Neural cell (in vitro differentiated cells): ENCODE measurements at regions not wholly inside any gene's neighbourhood (a gene's known extent, or its start where the extent isn't known, plus 50 kb on each side); places are given as distances from the start of the nearest gene placed in this dataset.

ENCODE experiments used
- H2AFZ ChIP-seq: fragments of 200-600, 300-800 bp; sonication (generic), shearing (Covaris generic); 2 replicates; pipeline ENCODE4 v1.6.0; 2014; ENCODE audit warnings: low read depth, mild to moderate bottlenecking, antibody characterized with exemption, low read length, moderate library complexity
- H3F3A ChIP-seq: fragments of 200-600 bp; shearing (Covaris generic); 2 replicates; pipeline ENCODE4 v1.6.1; 2016; ENCODE audit warnings: mild to moderate bottlenecking, moderate library complexity, mixed read lengths, antibody characterized with exemption, low read length; ENCODE audit not compliant: insufficient read depth, poor library complexity, severe bottlenecking
- H3K27ac ChIP-seq: fragments of 200-600, 300-800 bp; sonication (generic), shearing (Covaris generic); 2 replicates; pipeline ENCODE4 v1.5.1; 2014; ENCODE audit warnings: mild to moderate bottlenecking, low read length, moderate library complexity
- H3K27me3 ChIP-seq: fragments of 300-800, 200-600 bp; sonication (generic), shearing (Covaris generic); 2 replicates; pipeline ENCODE4 v1.6.0; 2014; ENCODE audit warnings: mild to moderate bottlenecking, low read depth, low read length, moderate library complexity; ENCODE audit not compliant: insufficient read depth
- H3K36me3 ChIP-seq: fragments of 300-800, 200-600 bp; sonication (generic), shearing (Covaris generic); 2 replicates; pipeline ENCODE4 v1.5.1; 2014; ENCODE audit warnings: mild to moderate bottlenecking, antibody characterized with exemption, low read length, moderate library complexity; ENCODE audit not compliant: insufficient read depth
- H3K4me2 ChIP-seq: fragments of 300-800, 200-600 bp; sonication (generic), shearing (Covaris generic); 2 replicates; pipeline ENCODE4 v1.6.0; 2014; ENCODE audit warnings: mild to moderate bottlenecking, low read length
- H3K4me3 ChIP-seq: fragments of 300-800, 200-600 bp; sonication (generic), shearing (Covaris generic); 2 replicates; pipeline ENCODE4 v1.5.1; 2014; ENCODE audit warnings: mild to moderate bottlenecking, low read length, moderate library complexity
- H3K79me2 ChIP-seq: fragments of 200-600 bp; shearing (Covaris generic); replicated peaks from 2 replicates; pipeline ENCODE4 v1.6.0; 2014; ENCODE audit warnings: mild to moderate bottlenecking, low read length, moderate library complexity; ENCODE audit not compliant: insufficient read depth
- H3K9ac ChIP-seq: fragments of 300-800, 200-600 bp; sonication (generic), shearing (Covaris generic); 2 replicates; pipeline ENCODE4 v1.6.1; 2016; ENCODE audit warnings: mild to moderate bottlenecking, low read length, mixed read lengths
- H3K9me2 ChIP-seq: fragments of 200-600 bp; shearing (Covaris generic); 2 replicates; pipeline ENCODE4 v1.6.1; 2016; ENCODE audit warnings: mild to moderate bottlenecking, low read length, mixed read lengths; ENCODE audit not compliant: insufficient read depth
- H3K9me3 ChIP-seq: fragments of 200-600, 300-800 bp; sonication (generic), shearing (Covaris generic); 2 replicates; pipeline ENCODE4 v1.6.1; 2016; ENCODE audit warnings: mild to moderate bottlenecking, mixed run types, low read length, moderate library complexity, mixed read lengths
- H4K20me1 ChIP-seq: fragments of 200-600 bp; shearing (Covaris generic); 2 replicates; pipeline ENCODE4 v1.6.1; 2016; ENCODE audit warnings: mild to moderate bottlenecking, mixed run types; ENCODE audit not compliant: insufficient read depth
- EP300 ChIP-seq: fragments of 450-650 bp; conservative IDR thresholded peaks from 2 replicates; pipeline ENCODE4 v1.6.1; 2014; ENCODE audit warnings: antibody characterized with exemption, mild to moderate bottlenecking, moderate library complexity; ENCODE audit not compliant: poor library complexity, severe bottlenecking
- EZH2 ChIP-seq: fragments of 200-600, 300-800 bp; shearing (Covaris generic), sonication (generic); IDR thresholded peaks from 2 replicates; pipeline ENCODE4 v1.6.1; 2014; ENCODE audit warnings: antibody characterized with exemption, low read length, borderline replicate concordance, mild to moderate bottlenecking; ENCODE audit not compliant: insufficient read depth, poor library complexity, severe bottlenecking
- MXI1 ChIP-seq: fragments of 450-650 bp; conservative IDR thresholded peaks from 2 replicates; pipeline ENCODE4 v1.6.1; 2014; ENCODE audit warnings: antibody characterized with exemption, mild to moderate bottlenecking; ENCODE audit not compliant: poor library complexity, severe bottlenecking
- POLR2AphosphoS5 ChIP-seq: IDR thresholded peaks from 2 replicates; pipeline ENCODE4 v1.6.1; 2012
- RAD21 ChIP-seq: fragments of 450-650 bp; conservative IDR thresholded peaks from 2 replicates; pipeline ENCODE4 v1.6.1; 2014; ENCODE audit warnings: antibody characterized with exemption, mild to moderate bottlenecking, moderate library complexity
- SMC3 ChIP-seq: fragments of 450-650 bp; conservative IDR thresholded peaks from 2 replicates; pipeline ENCODE4 v1.6.1; 2014; ENCODE audit warnings: antibody characterized with exemption, mild to moderate bottlenecking, moderate library complexity; ENCODE audit not compliant: poor library complexity
- TAF1 ChIP-seq: IDR thresholded peaks from 2 replicates; pipeline ENCODE4 v1.6.1; 2012; ENCODE audit warnings: low read depth
- TF ChIP-seq, protein P1 (sequence below): IDR thresholded peaks from 2 replicates; pipeline ENCODE4 v1.6.1; 2012; ENCODE audit warnings: borderline replicate concordance
- TF ChIP-seq, protein P2 (sequence below): fragments of 450-650 bp; IDR thresholded peaks from 2 replicates; pipeline ENCODE4 v1.5.1; 2014; ENCODE audit warnings: antibody characterized with exemption, mild to moderate bottlenecking, moderate library complexity; ENCODE audit not compliant: poor library complexity, severe bottlenecking

DNA sequence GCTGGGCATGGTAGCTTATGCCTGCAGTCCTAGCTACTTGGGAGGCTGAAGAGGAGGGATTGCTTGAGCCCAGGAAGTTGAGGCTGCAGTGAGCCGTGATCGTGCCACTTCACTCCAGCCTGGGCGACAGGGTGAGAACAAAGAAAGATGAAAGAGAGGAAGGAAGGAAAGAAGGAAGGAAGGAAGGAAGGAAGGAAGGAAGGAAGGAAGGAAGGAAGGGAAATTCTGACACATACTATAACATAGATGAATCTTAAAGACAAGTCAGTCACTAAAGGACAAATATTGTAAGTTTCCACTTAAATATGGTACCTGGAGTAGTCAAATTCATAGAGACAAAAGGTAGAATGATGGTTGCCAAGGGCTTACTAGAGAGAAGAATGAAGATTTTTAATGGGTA, 108.0 kb upstream of the CACHD1 start:
- Histone ChIP-seq H3K36me3 (no peaks in the 10 kb centered on the region), H4K20me1 (no peaks in the 10 kb centered on the region), H3K9me2 (no peaks in the 10 kb centered on the region), H3K4me2 (no peak overlapping the region), H3K9me3 (no peaks in the 10 kb centered on the region), H3K9ac (no peak overlapping the region), H3K79me2 (no peaks in the 10 kb centered on the region), H2AFZ (no peak overlapping the region), H3K27me3 (no peaks in the 10 kb centered on the region), H3K4me3 (no peak overlapping the region), H3K27ac (no peak overlapping the region), H3F3A (no peaks in the 10 kb centered on the region)
- TF ChIP-seq EZH2 (no peak), SMC3 (no peak), POLR2AphosphoS5 (no peak), EP300 (no peak), TAF1 (no peak)
- TF ChIP-seq, protein P1, sequence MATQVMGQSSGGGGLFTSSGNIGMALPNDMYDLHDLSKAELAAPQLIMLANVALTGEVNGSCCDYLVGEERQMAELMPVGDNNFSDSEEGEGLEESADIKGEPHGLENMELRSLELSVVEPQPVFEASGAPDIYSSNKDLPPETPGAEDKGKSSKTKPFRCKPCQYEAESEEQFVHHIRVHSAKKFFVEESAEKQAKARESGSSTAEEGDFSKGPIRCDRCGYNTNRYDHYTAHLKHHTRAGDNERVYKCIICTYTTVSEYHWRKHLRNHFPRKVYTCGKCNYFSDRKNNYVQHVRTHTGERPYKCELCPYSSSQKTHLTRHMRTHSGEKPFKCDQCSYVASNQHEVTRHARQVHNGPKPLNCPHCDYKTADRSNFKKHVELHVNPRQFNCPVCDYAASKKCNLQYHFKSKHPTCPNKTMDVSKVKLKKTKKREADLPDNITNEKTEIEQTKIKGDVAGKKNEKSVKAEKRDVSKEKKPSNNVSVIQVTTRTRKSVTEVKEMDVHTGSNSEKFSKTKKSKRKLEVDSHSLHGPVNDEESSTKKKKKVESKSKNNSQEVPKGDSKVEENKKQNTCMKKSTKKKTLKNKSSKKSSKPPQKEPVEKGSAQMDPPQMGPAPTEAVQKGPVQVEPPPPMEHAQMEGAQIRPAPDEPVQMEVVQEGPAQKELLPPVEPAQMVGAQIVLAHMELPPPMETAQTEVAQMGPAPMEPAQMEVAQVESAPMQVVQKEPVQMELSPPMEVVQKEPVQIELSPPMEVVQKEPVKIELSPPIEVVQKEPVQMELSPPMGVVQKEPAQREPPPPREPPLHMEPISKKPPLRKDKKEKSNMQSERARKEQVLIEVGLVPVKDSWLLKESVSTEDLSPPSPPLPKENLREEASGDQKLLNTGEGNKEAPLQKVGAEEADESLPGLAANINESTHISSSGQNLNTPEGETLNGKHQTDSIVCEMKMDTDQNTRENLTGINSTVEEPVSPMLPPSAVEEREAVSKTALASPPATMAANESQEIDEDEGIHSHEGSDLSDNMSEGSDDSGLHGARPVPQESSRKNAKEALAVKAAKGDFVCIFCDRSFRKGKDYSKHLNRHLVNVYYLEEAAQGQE: no peak

- no peak for TF ChIP-seq EP300
- TF ChIP-seq, protein P1: no peak
- no peak for TF ChIP-seq RAD21
- TF ChIP-seq TAF1: no peak
- TF ChIP-seq POLR2AphosphoS5: no peak
- TF ChIP-seq EZH2: no peak
- no peak for TF ChIP-seq MXI1
- no peak for TF ChIP-seq SMC3
- TF ChIP-seq, protein P2, sequence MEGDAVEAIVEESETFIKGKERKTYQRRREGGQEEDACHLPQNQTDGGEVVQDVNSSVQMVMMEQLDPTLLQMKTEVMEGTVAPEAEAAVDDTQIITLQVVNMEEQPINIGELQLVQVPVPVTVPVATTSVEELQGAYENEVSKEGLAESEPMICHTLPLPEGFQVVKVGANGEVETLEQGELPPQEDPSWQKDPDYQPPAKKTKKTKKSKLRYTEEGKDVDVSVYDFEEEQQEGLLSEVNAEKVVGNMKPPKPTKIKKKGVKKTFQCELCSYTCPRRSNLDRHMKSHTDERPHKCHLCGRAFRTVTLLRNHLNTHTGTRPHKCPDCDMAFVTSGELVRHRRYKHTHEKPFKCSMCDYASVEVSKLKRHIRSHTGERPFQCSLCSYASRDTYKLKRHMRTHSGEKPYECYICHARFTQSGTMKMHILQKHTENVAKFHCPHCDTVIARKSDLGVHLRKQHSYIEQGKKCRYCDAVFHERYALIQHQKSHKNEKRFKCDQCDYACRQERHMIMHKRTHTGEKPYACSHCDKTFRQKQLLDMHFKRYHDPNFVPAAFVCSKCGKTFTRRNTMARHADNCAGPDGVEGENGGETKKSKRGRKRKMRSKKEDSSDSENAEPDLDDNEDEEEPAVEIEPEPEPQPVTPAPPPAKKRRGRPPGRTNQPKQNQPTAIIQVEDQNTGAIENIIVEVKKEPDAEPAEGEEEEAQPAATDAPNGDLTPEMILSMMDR: no peak
- H3K79me2 ChIP-seq: no peaks in the 10 kb centered on the region
- H3K27me3 ChIP-seq: no peaks in the 10 kb centered on the region
- no peaks in the 10 kb centered on the region for H3K36me3 ChIP-seq
- no peak overlapping the region for H3K4me2 ChIP-seq
- H2AFZ ChIP-seq: no peak overlapping the region
- H3K27ac ChIP-seq: no peak overlapping the region
- H3K9me3 ChIP-seq: no peaks in the 10 kb centered on the region
- no peaks in the 10 kb centered on the region for H3K9me2 ChIP-seq
- no peaks in the 10 kb centered on the region for H3F3A ChIP-seq
- H3K9ac ChIP-seq: no peak overlapping the region
- no peaks in the 10 kb centered on the region for H4K20me1 ChIP-seq
- H3K4me3 ChIP-seq: no peak overlapping the region
These were observed 106.8 kb upstream of the CACHD1 start for GRCh38 chr1:64363111-64363510.
